OCI-LY7 (cell line): ENCODE measurements at regions not wholly inside any gene's neighbourhood (a gene's known extent, or its start where the extent isn't known, plus 50 kb on each side); places are given as distances from the start of the nearest gene placed in this dataset.

Experiments
- BruUV-seq: library from RNA; stranded (reverse); fragments of 400-500 nt; replicated peaks from 2 replicates; lab custom pipeline; 2021; lab: Mats Ljungman, UMichigan
- CTCF ChIA-PET: fragments of 300-600 bp; sonication (Branson Sonifier 250); formaldehyde crosslinking; loops from one replicate; lab custom pipeline; 2022; ENCODE audit warnings: antibody characterized with exemption; ENCODE audit not compliant: unreplicated experiment; lab: Charles Lee
- POLR2A ChIA-PET: fragments of 300-600 bp; sonication (Branson Sonifier 250); formaldehyde crosslinking; loops from one replicate; lab custom pipeline; 2022; ENCODE audit warnings: antibody characterized with exemption; lab: Charles Lee
- DNase-seq: peaks from one replicate; pipeline ENCODE4 v3.0.0-alpha.2; 2015; ENCODE audit warnings: low spot score
- H2AFZ ChIP-seq: fragments of 200-600 bp; sonication (generic), shearing (Covaris generic); 2 replicates; pipeline ENCODE4 v1.6.1; 2014; ENCODE audit warnings: mild to moderate bottlenecking, antibody characterized with exemption, low read length, moderate library complexity
- H3K27ac ChIP-seq: fragments of 200-600 bp; sonication (generic); 2 replicates; pipeline ENCODE4 v1.5.1; 2014; ENCODE audit warnings: mixed run types, low read depth, mild to moderate bottlenecking, moderate library complexity, low read length, inconsistent platforms; ENCODE audit not compliant: poor library complexity, severe bottlenecking
- H3K36me3 ChIP-seq: fragments of 200-600 bp; sonication (generic); 2 replicates; pipeline ENCODE4 v1.6.1; 2014; ENCODE audit warnings: mild to moderate bottlenecking, antibody characterized with exemption, low read length, moderate library complexity, mixed read lengths; ENCODE audit not compliant: insufficient read depth
- H3K4me1 ChIP-seq: fragments of 200-600 bp; sonication (generic); 2 replicates; pipeline ENCODE4 v1.5.1; 2014; ENCODE audit warnings: mild to moderate bottlenecking, low read length; ENCODE audit not compliant: insufficient read depth, poor library complexity, severe bottlenecking
- H3K4me2 ChIP-seq: fragments of 200-600 bp; sonication (generic); 2 replicates; pipeline ENCODE4 v1.6.1; 2014; ENCODE audit warnings: mild to moderate bottlenecking, low read length
- H3K4me3 ChIP-seq: fragments of 200-600 bp; sonication (generic); 2 replicates; pipeline ENCODE4 v1.5.1; 2014; ENCODE audit warnings: mild to moderate bottlenecking, low read depth, low read length; ENCODE audit not compliant: poor library complexity, severe bottlenecking
- H3K79me2 ChIP-seq: fragments of 200-600 bp; sonication (generic); 2 replicates; pipeline ENCODE4 v1.6.1; 2016; ENCODE audit warnings: low read depth, mild to moderate bottlenecking, low read length, moderate library complexity, mixed read lengths; ENCODE audit not compliant: insufficient read depth
- H3K9me2 ChIP-seq: fragments of 200-600 bp; sonication (generic); 2 replicates; pipeline ENCODE4 v1.6.1; 2016; ENCODE audit warnings: mild to moderate bottlenecking, low read length, mixed read lengths; ENCODE audit not compliant: insufficient read depth
- H3K9me3 ChIP-seq: fragments of 200-600 bp; sonication (generic); 2 replicates; pipeline ENCODE4 v1.6.1; 2014; ENCODE audit warnings: mild to moderate bottlenecking, mixed run types, low read length, mixed read lengths
- H4K20me1 ChIP-seq: fragments of 200-600 bp; sonication (generic); 2 replicates; pipeline ENCODE4 v1.6.1; 2014; ENCODE audit warnings: mild to moderate bottlenecking, antibody characterized with exemption, low read length, moderate library complexity, mixed read lengths; ENCODE audit not compliant: insufficient read depth
- CTCF ChIP-seq: fragments of 200-600 bp; sonication (generic); conservative IDR thresholded peaks from 2 replicates; pipeline ENCODE4 v1.5.1; 2014; ENCODE audit warnings: mild to moderate bottlenecking, antibody characterized with exemption, low read length, moderate library complexity, mixed read lengths
- EZH2phosphoT487 ChIP-seq: fragments of 200-600 bp; sonication (generic); IDR thresholded peaks from 2 replicates; pipeline ENCODE4 v1.6.1; 2018; ENCODE audit warnings: low read depth, borderline replicate concordance, mild to moderate bottlenecking, mixed run types, antibody characterized with exemption, low read length, moderate library complexity, mixed read lengths
- intact Hi-C: fragments of 100-400 bp; cut with micrococcal nuclease; formaldehyde crosslinking; loops from one replicate; pipeline ENCODE4 v1.10.0; 2022; ENCODE audit not compliant: unreplicated experiment

DNA sequence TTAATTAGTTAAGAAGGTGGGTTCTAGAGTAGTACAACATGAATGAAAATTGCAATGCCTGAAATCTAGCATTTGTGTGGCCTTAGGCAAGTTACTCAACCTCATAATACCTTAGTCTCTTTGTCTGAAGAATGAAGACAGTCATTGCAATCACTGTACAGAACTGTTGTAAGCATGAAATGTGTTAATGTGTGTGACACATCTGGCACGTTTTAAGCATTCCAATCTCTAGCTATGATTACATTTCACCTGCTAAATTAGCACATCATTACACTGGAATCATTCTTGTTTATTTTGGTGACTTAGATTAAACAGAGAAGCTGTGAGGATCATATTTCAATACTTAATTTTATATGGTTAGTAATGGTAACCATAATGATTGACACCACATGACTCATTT is 629.7 kb upstream of the KIF2B start:
- no peaks in the 10 kb centered on the region for H4K20me1 ChIP-seq
- H3K4me1 ChIP-seq = no peaks in the 10 kb centered on the region
- no peaks in the 10 kb centered on the region for H3K36me3 ChIP-seq
- ChIA-PET CTCF (no interaction called here), POLR2A (interaction anchor here (0.6 kb wide), 1 partner anchor 999 kb away, joined by 3 read pairs; no protein-coding TSS in a partner anchor)
- no peaks in the 10 kb centered on the region for H3K9me3 ChIP-seq
- no peaks in the 10 kb centered on the region for H3K79me2 ChIP-seq
- no peak overlapping the region for H3K4me2 ChIP-seq
- no peak for DNase-seq
- H3K27ac ChIP-seq = no peak overlapping the region
- BruUV-seq = no TSS peak
- no peaks in the 10 kb centered on the region for H3K9me2 ChIP-seq
- no peak for TF ChIP-seq EZH2phosphoT487
- intact Hi-C loops = no loop called here
- no peak overlapping the region for H3K4me3 ChIP-seq
- H2AFZ ChIP-seq = no peak overlapping the region

- CTCF ChIA-PET = no interaction called here
- Histone ChIP-seq H3K4me1 (no peaks in the 10 kb centered on the region), H2AFZ (no peak overlapping the region), H3K79me2 (no peaks in the 10 kb centered on the region), H3K36me3 (no peaks in the 10 kb centered on the region), H3K4me3 (no peak overlapping the region), H4K20me1 (no peaks in the 10 kb centered on the region), H3K9me2 (no peaks in the 10 kb centered on the region), H3K27ac (no peak overlapping the region), H3K4me2 (no peak overlapping the region), H3K9me3 (no peaks in the 10 kb centered on the region)
- POLR2A ChIA-PET = no interaction called here
- peak; percentile 6 for DNase-seq
- TF ChIP-seq EZH2phosphoT487 = no peak
- TF ChIP-seq CTCF = peak; percentile 52; the same call in 1 of the 2 replicates
- BruUV-seq = no TSS peak
- intact Hi-C loops = no loop called here
Measured at GRCh38 chr17:53191878-53192277, 630.8 kb upstream of the KIF2B start.

DNA sequence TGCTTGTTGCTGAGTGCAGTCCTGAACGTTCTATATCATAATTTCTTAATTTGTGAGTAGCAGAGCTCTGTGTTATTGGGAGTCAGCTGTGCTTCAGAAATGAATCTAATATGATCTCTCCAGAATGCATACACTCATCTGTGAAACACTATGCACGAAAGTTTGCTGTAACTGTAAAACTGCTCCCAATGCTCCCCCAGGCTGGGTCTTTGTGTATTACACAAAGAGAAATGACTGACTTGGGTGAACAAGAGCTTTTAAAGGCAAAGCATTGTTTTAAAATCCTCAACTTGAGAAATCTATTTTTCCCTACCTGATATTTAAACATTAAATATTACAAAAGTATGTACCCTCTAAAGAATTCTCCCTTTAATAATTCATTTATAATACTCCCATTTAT is 636.7 kb upstream of the KIF2B start:
- Histone ChIP-seq H3K9me2 (no peaks in the 10 kb centered on the region), H3K27ac (no peak overlapping the region), H4K20me1 (no peaks in the 10 kb centered on the region), H3K9me3 (no peaks in the 10 kb centered on the region), H3K4me3 (no peak overlapping the region), H3K79me2 (no peaks in the 10 kb centered on the region), H2AFZ (no peak overlapping the region), H3K36me3 (no peaks in the 10 kb centered on the region), H3K4me1 (no peaks in the 10 kb centered on the region), H3K4me2 (no peak overlapping the region)
- TF ChIP-seq CTCF = no peak
- no peak for TF ChIP-seq EZH2phosphoT487
- intact Hi-C loops = no loop called here
- BruUV-seq = no TSS peak
- ChIA-PET POLR2A (no interaction called here), CTCF (no interaction called here)
- DNase-seq = no peak
